Left cardiac atrium (tissue), 4 donors: ENCODE measurements at regions not wholly inside any gene's neighbourhood (a gene's known extent, or its start where the extent isn't known, plus 50 kb on each side); places are given as distances from the start of the nearest gene placed in this dataset.
"Not testable (repeated sequence)": the region's sequence is repeated elsewhere in the genome, so short reads cannot be mapped to it uniquely, and the experiment has no call there.

Experiments used
- ATAC-seq, 2 donors: fragments of 200-7000 bp; cut with Tn5 transposase; one replicate each; pipeline ENCODE4 v1.9.1; 2020; ENCODE audit warnings: mild to moderate bottlenecking in 2 of 2, moderate library complexity in 2 of 2
- DNase-seq: peaks from one replicate; pipeline ENCODE4 v3.0.0-alpha.2; 2020
- intact Hi-C, 2 donors: fragments of 100-400 bp; cut with DNase I; formaldehyde crosslinking; loops; one replicate each; pipeline versions ENCODE4 v1.14.1 to v1.15.1; 2022 to 2023
- donor health status: DM: no; HTN: yes; CAD: no.
- donor health status: DM: no; HTN: yes; CAD: no; lungs with severe emphysema.
- donor health status: DM: yes; HTN: yes; CAD: no.
- donor health status: Dilated cardiomyopathy.

- intact Hi-C loops: no loop called here
- DNase-seq: no peak
- ATAC-seq: no peak
These were observed 57.1 kb downstream of the GRIN2B start for GRCh38 chr12:13924286-13924685.

- ATAC-seq: no peak
- intact Hi-C loops: no loop called here
- no peak for DNase-seq
These were observed 62.5 kb downstream of the GRIN2B start for GRCh38 chr12:13918897-13919296.

GRCh38 chr12:13915096-13915495 lies 66.3 kb downstream of the GRIN2B start:
- DNase-seq (no peak), ATAC-seq (no peak)
- intact Hi-C loops: no loop called here

- DNase-seq (no peak), ATAC-seq (no peak)
- intact Hi-C loops: no loop called here
These were observed 68.0 kb downstream of the GRIN2B start for GRCh38 chr12:13913371-13913770.

- ATAC-seq (no peak), DNase-seq (no peak)
- intact Hi-C loops: no loop called here
These were observed 69.4 kb downstream of the GRIN2B start for GRCh38 chr12:13911756-13912554.

- DNase-seq (no peak), ATAC-seq (no peak)
- intact Hi-C loops: no loop called here
These were observed 75.6 kb downstream of the GRIN2B start for GRCh38 chr12:13905794-13906193.

- DNase-seq: no peak
- ATAC-seq: no peak
- intact Hi-C loops: no loop called here
These were observed 80.7 kb downstream of the GRIN2B start for GRCh38 chr12:13900718-13901117.

- ATAC-seq, intact Hi-C loops, DNase-seq: not testable (repeated sequence)
These were observed 83.0 kb downstream of the GRIN2B start for GRCh38 chr12:13898387-13898786.

GRCh38 chr12:13897811-13898210 lies 83.6 kb downstream of the GRIN2B start:
- intact Hi-C loops: no loop called here
- ATAC-seq (no peak), DNase-seq (no peak)

- ATAC-seq: no peak
- intact Hi-C loops: no loop called here
- no peak for DNase-seq
These were observed 85.3 kb downstream of the GRIN2B start for GRCh38 chr12:13896063-13896626.

- DNase-seq (no peak), ATAC-seq (no peak)
- intact Hi-C loops: no loop called here
These were observed 89.5 kb downstream of the GRIN2B start for GRCh38 chr12:13891902-13892301.

- DNase-seq: no peak
- intact Hi-C loops: no loop called here
- no peak for ATAC-seq
These were observed 90.5 kb downstream of the GRIN2B start for GRCh38 chr12:13890943-13891342.

GRCh38 chr12:13887779-13888388 lies 93.5 kb downstream of the GRIN2B start:
- intact Hi-C loops: no loop called here
- ATAC-seq (no peak), DNase-seq (no peak)

GRCh38 chr12:13882176-13882575 lies 99.2 kb downstream of the GRIN2B start:
- ATAC-seq: no peak
- intact Hi-C loops: no loop called here
- no peak for DNase-seq

GRCh38 chr12:13880613-13881012 lies 100.8 kb downstream of the GRIN2B start:
- intact Hi-C loops: no loop called here
- ATAC-seq (no peak), DNase-seq (no peak)

GRCh38 chr12:13875744-13876143 lies 105.7 kb downstream of the GRIN2B start:
- DNase-seq: no peak
- intact Hi-C loops: no loop called here
- no peak for ATAC-seq

- no peak for ATAC-seq
- no peak for DNase-seq
- intact Hi-C loops: no loop called here
These were observed 111.1 kb downstream of the GRIN2B start for GRCh38 chr12:13870255-13870654.

- ATAC-seq (peak; percentile 77 to 84), DNase-seq (peak; percentile 84)
- intact Hi-C loops: loop anchor here (5.0 to 10.0 kb wide), 2 partner anchors 119 to 303 kb away; no protein-coding TSS in a partner anchor
These were observed 117.2 kb downstream of the GRIN2B start for GRCh38 chr12:13864081-13864673.

- intact Hi-C loops: no loop called here
- no peak for DNase-seq
- ATAC-seq: no peak
These were observed 123.7 kb downstream of the GRIN2B start for GRCh38 chr12:13857750-13858149.

- intact Hi-C loops: no loop called here
- no peak for DNase-seq
These were observed 127.9 kb downstream of the GRIN2B start for GRCh38 chr12:13853471-13853870.

More at GRCh38 chr12:13853471-13853870, 127.9 kb downstream of the GRIN2B start:
- ATAC-seq: peak in 1 of 2 donors; percentile 21
